ENCODE measurements at regions not wholly inside any gene's neighbourhood (a gene's known extent, or its start where the extent isn't known, plus 50 kb on each side); places are given as distances from the start of the nearest gene placed in this dataset.

DNA sequence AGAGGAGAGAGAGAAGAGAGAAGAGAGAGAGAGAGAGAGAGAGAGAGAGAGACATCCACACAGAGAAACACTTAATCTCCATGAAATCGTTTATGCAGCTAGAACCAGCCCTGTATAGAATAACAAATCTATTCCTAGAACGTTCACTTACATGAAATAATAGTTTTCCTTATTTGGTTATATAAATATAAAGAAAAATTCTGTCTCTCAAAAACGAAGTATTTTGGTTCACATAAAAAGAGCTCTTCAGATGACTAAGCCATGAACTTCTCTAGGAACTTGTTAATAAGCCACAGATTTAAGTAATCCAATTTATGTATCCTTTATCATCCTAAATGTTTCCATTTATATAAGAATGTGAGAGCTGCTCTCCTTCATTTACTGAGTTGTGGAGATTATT lies 1315.1 kb upstream of the PCDH7 start:
- DNase-seq = peak; percentile 22

- no peak for DNase-seq
Measured at GRCh38 chr4:29415771-29416170, 1304.4 kb upstream of the PCDH7 start.

DNA sequence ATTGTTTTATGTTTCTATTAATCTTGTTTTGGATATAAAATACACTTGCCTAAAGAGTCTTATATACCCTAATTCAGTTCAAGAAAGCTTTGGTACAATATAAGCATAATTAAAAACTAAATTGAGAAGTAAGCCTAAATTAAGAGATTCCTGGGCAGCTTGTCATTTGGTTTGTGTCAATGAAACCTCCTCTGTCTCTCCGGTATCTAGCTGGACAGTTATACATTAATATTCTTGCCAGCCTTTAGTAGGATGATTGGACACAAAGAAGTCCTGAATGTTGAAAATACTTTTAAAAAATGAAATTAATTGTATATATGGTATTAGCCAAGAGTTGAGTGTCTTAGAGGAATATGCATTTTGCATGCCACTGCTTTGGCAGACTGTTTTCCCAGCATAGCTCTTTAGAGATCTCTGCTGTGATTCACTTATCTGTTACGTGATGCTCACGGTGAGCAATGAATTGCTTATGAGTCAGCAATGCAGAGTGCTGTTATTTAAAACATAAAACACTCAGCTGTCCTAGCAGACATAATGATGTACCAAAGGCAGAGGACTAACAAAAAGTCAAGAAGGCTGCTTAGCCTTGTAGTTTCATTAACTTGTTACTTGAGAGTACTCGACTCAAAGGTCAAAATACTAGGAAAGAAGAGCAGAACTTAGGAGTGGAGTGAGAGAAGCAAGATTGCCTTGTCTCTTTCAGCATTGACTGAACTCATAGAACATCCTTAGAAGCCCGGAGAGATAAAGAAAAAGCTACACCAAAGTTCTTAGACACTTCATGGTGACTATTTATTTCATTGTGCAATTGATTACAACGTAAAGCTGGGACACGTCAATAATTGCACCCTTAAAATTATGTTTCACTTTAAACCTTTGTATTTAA lies 1296.1 kb upstream of the PCDH7 start:
- peak; percentile 84 for DNase-seq

- DNase-seq = peak; percentile 0
Measured at GRCh38 chr4:29453303-29453820, 1266.8 kb upstream of the PCDH7 start.

DNA sequence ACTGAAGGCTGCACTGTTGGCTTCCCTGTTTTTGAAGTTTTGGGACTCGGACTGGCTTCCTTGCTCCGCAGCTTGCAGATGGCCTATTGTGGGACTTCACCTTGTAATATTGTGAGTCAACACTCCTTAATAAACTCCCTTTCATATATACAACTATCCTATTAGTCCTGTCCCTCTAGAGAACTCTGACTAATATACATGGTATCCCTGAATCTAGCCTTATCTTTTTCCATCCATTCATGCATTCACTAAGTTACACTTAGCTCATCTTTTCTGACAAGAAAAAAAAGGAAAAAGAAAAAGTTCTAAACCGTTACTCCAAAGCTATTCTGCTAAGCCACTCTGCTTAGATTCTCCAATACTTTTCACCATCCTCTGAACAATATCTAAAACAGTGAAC lies 1260.2 kb upstream of the PCDH7 start:
- no peak for DNase-seq

GRCh38 chr4:29467044-29467717 lies 1253.0 kb upstream of the PCDH7 start:
- DNase-seq = no peak
